ENCODE measurements at regions not wholly inside any gene's neighbourhood (a gene's known extent, or its start where the extent isn't known, plus 50 kb on each side); places are given as distances from the start of the nearest gene placed in this dataset.
"Not testable (repeated sequence)": the region's sequence is repeated elsewhere in the genome, so short reads cannot be mapped to it uniquely, and the experiment has no call there.

DNA sequence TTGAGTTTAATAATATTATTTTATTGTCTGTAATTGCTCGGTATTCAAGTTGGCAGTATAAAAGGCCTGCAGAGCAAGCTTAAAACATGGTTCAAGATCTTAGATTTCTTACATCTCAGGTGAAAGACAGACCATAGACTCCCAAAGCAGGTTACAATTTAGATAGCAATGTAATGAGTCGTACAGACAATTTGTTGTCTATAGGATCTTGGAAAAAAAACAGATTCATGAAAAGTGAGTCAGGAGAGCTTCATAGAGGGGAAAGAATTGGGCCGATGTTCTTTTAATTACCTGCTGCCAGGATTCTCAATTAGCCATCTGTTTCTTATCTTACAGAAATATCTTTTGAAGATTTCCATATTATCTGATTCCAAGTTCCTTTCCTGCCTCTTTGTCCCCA, 111.5 kb upstream of the IKBKE start:
- H3K4me1 ChIP-seq; H3K27me3 ChIP-seq; DNase-seq; intact Hi-C loops (cut with DNase I); H3K4me3 ChIP-seq; H3K9me3 ChIP-seq; ATAC-seq; H3K27ac ChIP-seq; H3K36me3 ChIP-seq: not testable (repeated sequence)

DNA sequence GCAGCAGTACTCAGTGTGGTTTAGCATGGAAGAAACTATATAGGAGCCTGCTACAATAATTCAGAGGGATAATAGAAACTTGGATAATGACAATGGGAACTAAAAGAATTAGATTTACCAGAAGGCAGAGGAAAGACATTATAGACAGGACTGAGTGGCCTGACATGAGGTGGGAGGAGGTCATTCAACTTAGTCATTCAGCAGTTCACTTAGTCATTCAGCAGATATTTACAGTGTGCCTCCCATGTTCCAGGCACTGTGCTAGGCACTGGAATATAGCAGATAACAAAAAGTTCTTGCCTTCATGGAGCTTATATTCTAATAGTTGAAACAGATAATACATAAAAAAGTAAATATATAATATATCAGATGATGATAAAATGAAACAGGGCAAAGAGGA, 110.9 kb upstream of the IKBKE start:
- H3K27me3 ChIP-seq; intact Hi-C loops (cut with DNase I); DNase-seq; H3K36me3 ChIP-seq; ATAC-seq; H3K27ac ChIP-seq; H3K4me3 ChIP-seq; H3K4me1 ChIP-seq; H3K9me3 ChIP-seq: not testable (repeated sequence)

DNA sequence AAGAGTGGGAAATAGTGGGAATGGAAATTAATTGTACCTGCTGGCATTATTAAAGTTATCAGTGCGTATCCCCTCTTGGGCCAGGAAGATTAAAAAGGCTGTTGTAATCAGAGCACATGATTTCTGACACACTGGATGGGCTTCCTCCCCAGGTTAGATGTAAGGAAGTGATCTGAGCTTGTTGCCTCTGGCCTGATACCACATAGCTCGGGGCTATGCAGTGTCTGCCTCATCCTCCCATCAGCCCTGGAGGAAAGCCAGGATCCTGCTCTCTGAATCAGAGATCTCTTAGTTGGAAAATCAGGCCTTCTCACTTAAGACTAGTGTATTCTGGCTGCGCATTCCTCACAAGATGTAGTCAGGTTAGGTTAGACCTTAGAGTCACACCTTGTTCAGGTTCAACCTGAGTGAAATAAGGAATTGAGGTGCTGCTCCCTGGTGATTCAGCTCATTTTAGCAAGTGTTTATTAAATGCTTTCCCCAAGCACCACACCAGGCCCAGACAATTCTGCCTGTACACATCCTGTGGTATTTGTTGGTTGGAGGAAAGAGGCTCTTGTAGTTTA, 108.2 kb upstream of the IKBKE start:
- DNase-seq; H3K27me3 ChIP-seq; intact Hi-C loops (cut with DNase I); H3K27ac ChIP-seq; H3K4me3 ChIP-seq; H3K36me3 ChIP-seq; H3K4me1 ChIP-seq; H3K9me3 ChIP-seq: not testable (repeated sequence)
- peak; percentile 57 for ATAC-seq

DNA sequence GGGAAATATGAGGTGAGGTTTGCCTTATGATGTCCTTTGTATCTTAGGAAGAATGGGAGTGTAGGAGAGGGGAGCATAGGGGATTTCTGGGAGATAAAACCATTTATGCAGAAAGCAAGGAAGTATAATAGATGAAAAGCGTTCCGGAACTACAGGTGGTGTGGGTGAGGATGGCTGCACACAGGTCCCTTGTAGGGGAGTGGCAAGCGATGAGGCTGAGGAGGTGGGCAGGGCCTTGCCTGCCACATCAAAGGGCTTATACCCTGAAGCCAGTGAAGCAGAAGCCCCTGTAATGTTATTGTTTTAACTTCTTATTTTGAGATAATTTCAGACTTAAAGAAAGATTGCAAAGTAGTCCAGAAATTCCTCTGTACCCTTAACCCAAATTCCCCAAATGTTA, 107.3 kb upstream of the IKBKE start:
- H3K9me3 ChIP-seq; H3K27me3 ChIP-seq; H3K4me3 ChIP-seq; DNase-seq; H3K36me3 ChIP-seq; ATAC-seq; H3K27ac ChIP-seq; intact Hi-C loops (cut with DNase I); H3K4me1 ChIP-seq: not testable (repeated sequence)

DNA sequence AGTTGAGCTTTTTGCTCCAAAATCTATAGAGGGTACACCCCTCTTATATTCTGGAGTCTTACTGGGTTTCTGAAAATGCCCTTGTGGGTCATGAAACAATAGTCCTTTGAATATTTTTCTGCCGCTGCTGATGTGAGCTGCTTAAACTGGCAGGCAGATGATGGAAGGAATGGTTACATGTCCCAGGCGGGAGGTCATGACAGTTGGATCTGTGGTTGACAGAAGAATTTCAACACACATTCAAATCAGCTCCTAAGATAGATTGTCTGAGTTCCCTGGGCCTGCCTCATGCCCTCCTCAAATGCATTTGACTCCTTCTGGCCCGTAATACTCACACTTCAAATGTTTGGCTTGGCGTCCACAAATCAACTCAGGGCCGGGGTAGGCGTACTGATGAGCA, 105.0 kb upstream of the IKBKE start:
- ATAC-seq; H3K4me3 ChIP-seq; H3K36me3 ChIP-seq; DNase-seq; H3K27me3 ChIP-seq; H3K9me3 ChIP-seq; intact Hi-C loops (cut with DNase I); H3K4me1 ChIP-seq; H3K27ac ChIP-seq: not testable (repeated sequence)

DNA sequence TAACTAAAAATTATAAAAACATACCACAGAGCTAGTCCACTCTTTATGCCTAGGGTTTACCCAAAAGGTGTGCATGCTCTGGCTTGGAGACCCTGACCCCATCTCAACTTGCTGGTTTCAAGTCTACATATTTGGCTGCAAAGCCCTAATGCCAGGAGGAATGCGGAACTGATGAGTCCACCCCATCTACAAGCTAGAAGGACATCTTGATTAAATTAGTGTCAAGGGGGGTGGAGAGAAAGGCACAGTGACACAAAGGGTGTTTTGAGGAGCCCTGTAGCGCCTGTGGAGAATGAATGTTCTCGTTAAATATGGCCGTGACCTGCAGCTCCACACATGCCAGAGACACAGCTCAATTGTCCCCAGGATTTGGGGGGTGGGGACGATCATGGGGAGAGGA, 104.1 kb upstream of the IKBKE start:
- ATAC-seq; DNase-seq; H3K4me3 ChIP-seq; H3K4me1 ChIP-seq; H3K9me3 ChIP-seq; H3K27me3 ChIP-seq; H3K27ac ChIP-seq; H3K36me3 ChIP-seq; intact Hi-C loops (cut with DNase I): not testable (repeated sequence)

DNA sequence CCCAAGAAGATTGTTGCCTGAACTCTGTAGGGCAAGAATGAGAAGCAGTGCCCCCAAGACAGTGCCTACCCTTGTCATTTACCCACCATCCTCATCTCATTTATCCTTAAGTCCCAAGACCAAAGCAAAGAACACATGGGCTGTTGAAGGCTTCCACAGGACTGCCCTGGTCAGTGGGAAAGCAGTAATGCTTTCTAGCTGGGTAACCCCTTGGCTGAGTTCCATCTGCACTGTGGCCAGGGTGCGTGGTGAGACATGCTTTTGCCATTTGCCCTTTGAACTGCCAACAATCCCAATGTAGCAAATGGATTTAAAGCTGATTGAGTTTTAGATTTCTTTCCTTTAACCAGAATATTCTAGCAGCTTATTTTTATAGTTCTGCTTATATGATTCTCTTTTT, 103.5 kb upstream of the IKBKE start:
- H3K27ac ChIP-seq; H3K4me3 ChIP-seq; H3K9me3 ChIP-seq; H3K27me3 ChIP-seq; H3K36me3 ChIP-seq; intact Hi-C loops (cut with DNase I); H3K4me1 ChIP-seq; DNase-seq; ATAC-seq: not testable (repeated sequence)

DNA sequence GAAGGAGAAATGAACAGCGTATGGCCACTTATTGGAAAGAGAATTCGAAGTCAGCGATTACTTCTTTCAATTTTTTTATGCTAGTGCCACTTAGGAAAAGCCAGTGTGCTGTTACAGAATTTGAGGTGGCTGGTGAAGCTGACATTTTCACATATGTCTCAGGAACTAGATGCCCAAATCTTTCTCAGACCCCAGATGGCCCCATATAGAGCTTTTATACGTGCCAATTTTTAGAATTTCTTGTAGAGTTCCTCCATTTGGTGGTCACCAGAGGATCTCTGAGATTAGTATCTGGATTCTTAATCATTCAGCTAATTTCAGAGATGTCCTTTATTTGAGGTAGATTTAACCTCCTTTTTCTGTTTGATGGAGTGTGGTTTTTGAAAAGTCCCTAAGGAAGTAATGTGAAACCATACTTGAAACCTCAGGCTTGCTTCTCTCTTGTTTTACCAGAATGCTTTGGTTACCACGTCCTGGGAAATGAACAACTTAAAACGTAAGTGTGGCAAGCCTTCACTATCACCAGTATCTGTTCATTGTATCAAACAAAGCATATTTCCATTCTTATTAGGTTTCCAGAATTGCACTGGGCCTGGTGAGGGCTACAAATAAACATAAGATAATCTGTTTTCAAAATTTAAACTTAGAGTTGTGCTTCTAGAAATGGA, 102.2 kb upstream of the IKBKE start:
- H3K27me3 ChIP-seq; H3K4me3 ChIP-seq; H3K4me1 ChIP-seq; H3K9me3 ChIP-seq; intact Hi-C loops (cut with DNase I); H3K36me3 ChIP-seq; DNase-seq; H3K27ac ChIP-seq; ATAC-seq: not testable (repeated sequence)

DNA sequence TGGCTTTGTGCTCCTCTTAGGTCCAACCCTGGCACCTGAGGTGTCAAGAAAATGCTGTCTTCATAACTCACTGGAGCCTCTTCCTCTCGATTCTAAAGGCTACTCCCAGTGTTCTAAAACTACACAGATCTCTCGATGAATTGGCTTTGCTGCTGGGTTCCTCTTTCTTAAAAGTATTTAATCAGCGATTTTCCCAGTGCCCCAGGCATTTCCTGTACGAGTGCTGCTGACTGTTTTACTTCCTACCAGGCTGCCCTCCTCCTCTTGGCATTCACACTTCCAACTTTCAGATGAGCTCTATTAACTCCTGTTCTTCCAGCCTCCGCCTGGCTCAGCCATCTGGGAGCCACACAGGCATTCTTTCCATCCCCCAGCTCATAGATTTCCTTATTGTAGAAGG, 95.6 kb upstream of the IKBKE start:
- ATAC-seq, result peak; percentile 62
- DNase-seq; H3K4me3 ChIP-seq; H3K9me3 ChIP-seq; H3K36me3 ChIP-seq; intact Hi-C loops (cut with DNase I); H3K4me1 ChIP-seq; H3K27ac ChIP-seq; H3K27me3 ChIP-seq: not testable (repeated sequence)

DNA sequence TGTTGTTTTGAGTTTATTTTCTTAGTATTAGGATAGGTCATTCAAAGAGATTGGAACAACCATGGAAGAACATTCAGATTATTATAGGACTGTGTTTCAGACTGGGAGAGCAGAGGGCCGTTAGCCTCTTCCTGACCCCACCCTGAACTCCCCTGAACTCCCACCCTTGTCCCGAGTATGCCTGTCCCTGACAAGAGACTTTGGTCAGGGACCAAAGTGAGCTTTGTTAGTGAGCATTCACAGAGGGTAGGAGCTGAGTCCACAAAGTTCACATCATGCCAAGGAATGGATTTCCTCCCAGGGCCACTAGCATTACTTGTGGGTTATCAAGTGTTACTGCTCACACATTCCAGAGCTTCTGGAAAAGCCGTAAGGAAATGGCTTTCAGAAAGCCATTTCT, 94.7 kb upstream of the IKBKE start:
- DNase-seq; H3K4me1 ChIP-seq; H3K27me3 ChIP-seq; H3K9me3 ChIP-seq; intact Hi-C loops (cut with DNase I); H3K36me3 ChIP-seq; H3K4me3 ChIP-seq: not testable (repeated sequence)
- ATAC-seq, result peak; percentile 6
- peak overlapping the region in 1 of 2 donors; percentile 41 for H3K27ac ChIP-seq

DNA sequence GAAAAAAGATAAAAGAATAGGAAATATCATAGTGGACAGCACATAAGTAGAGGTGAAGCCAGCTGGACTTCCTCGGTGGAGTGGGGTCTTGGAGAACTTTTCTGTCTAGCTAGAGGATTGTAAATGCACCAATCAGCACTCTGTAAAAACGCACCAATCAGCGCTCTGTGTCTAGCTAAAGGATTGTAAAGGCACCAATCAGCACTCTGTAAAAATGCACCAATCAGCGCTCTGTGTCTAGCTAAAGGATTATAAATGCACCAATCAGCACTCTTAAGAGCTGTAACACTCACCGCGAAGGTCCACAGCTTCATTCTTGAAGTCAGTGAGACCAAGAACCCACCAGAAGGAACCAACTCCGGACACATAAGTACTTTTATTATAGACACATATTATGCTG, 91.8 kb upstream of the IKBKE start:
- H3K4me3 ChIP-seq; H3K36me3 ChIP-seq; H3K9me3 ChIP-seq; ATAC-seq; H3K27ac ChIP-seq; intact Hi-C loops (cut with DNase I); DNase-seq; H3K27me3 ChIP-seq: not testable (repeated sequence)
- H3K4me1 ChIP-seq, result peaks cover 3 to 11% of the 10 kb centered on the region in 2 donors

DNA sequence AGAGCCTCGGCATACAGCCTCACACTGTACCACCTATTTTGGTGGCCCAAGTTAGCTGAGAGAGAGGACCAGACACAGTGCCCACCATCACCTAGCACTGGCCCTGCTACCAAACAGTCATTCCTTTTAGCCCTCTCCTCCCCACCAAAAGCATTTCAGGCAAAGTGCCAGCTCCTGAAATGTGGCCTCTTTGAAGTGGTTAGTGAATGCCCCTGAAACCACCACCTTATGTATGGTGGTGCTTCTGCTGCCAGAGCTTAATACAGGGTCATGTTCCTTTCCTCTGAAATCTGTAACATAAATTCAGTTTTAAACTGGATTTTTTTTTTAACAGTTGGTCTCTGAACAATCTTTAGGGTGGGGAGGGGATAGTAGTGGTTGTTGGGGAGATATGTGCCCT, 91.0 kb upstream of the IKBKE start:
- H3K4me3 ChIP-seq; H3K4me1 ChIP-seq; intact Hi-C loops (cut with DNase I); H3K27me3 ChIP-seq; ATAC-seq; H3K27ac ChIP-seq; H3K9me3 ChIP-seq; DNase-seq; H3K36me3 ChIP-seq: not testable (repeated sequence)

DNA sequence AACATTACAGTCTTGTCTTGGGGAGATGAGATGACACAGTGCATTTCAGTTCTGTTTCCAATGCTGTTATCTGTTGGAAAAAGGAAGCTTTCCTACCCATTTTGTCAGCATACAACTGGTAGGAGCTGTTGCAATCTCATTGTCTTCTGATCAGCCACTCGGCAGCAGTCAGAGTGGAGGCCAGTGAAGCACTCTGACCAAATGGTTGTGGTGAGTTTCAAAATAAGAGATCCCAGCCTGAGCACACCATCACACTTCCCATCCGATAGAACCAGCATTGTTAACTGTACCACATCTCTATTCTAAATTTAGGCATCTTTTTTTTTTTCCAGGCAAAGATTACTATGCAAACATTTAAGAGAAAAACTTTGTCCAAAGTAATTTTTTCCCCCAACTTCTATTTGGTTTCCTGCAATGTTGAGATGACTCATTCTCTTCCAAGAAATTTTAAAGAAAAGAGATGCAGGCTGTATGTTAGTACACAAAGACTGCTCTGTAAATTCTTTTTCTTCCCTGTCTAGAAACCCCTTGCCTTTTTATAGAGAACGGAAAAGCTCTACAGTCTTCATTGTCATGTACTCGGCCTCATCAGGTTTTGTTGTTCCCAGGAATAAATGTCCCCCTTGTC, 90.0 kb upstream of the IKBKE start:
- ATAC-seq (peak; percentile 69), DNase-seq (peak in 1 of 4 donors; percentile 5)
- H3K4me1 ChIP-seq; H3K9me3 ChIP-seq; intact Hi-C loops (cut with DNase I); H3K4me3 ChIP-seq; H3K36me3 ChIP-seq; H3K27me3 ChIP-seq; H3K27ac ChIP-seq: not testable (repeated sequence)
